Kidney glomerular epithelial cell (primary cell): ENCODE measurements at regions not wholly inside any gene's neighbourhood (a gene's known extent, or its start where the extent isn't known, plus 50 kb on each side); places are given as distances from the start of the nearest gene placed in this dataset.
"Not testable (repeated sequence)": the region's sequence is repeated elsewhere in the genome, so short reads cannot be mapped to it uniquely, and the experiment has no call there.

Source experiments
- DNase-seq: peaks from one replicate; lab custom pipeline; 2025; lab: John Stamatoyannopoulos, UW

GRCh38 chr6:170147832-170148708 lies 142.8 kb downstream of the DLL1 start:
- DNase-seq, result no peak

- DNase-seq, result no peak
These were observed 143.7 kb downstream of the DLL1 start for GRCh38 chr6:170147056-170147787.

GRCh38 chr6:170146640-170147039 lies 144.2 kb downstream of the DLL1 start:
- no peak for DNase-seq

GRCh38 chr6:170146131-170146530 lies 144.7 kb downstream of the DLL1 start:
- DNase-seq, result not testable (repeated sequence)

GRCh38 chr6:170145716-170146115 lies 145.2 kb downstream of the DLL1 start:
- DNase-seq, result not testable (repeated sequence)

- no peak for DNase-seq
These were observed 145.6 kb downstream of the DLL1 start for GRCh38 chr6:170145272-170145592.

- DNase-seq, result no peak
These were observed 146.2 kb downstream of the DLL1 start for GRCh38 chr6:170144571-170145271.

- DNase-seq, result no peak
These were observed 147.3 kb downstream of the DLL1 start for GRCh38 chr6:170143401-170144150.

GRCh38 chr6:170142559-170142958 lies 148.3 kb downstream of the DLL1 start:
- no peak for DNase-seq

- DNase-seq, result not testable (repeated sequence)
These were observed 149.8 kb downstream of the DLL1 start for GRCh38 chr6:170141061-170141460.

- no peak for DNase-seq
These were observed 150.7 kb downstream of the DLL1 start for GRCh38 chr6:170140129-170140528.

- no peak for DNase-seq
These were observed 151.3 kb downstream of the DLL1 start for GRCh38 chr6:170139531-170139930.

- DNase-seq, result not testable (repeated sequence)
These were observed 151.8 kb downstream of the DLL1 start for GRCh38 chr6:170139046-170139445.

GRCh38 chr6:170137911-170138910 lies 152.7 kb downstream of the DLL1 start:
- DNase-seq, result no peak

- no peak for DNase-seq
These were observed 153.5 kb downstream of the DLL1 start for GRCh38 chr6:170137176-170137891.

- no peak for DNase-seq
These were observed 154.2 kb downstream of the DLL1 start for GRCh38 chr6:170136541-170137175.

- DNase-seq, result no peak
These were observed 154.9 kb downstream of the DLL1 start for GRCh38 chr6:170135821-170136471.

GRCh38 chr6:170135461-170135820 lies 155.4 kb downstream of the DLL1 start:
- no peak for DNase-seq
